ENCODE measurements at regions not wholly inside any gene's neighbourhood (a gene's known extent, or its start where the extent isn't known, plus 50 kb on each side); places are given as distances from the start of the nearest gene placed in this dataset.
"Not testable (repeated sequence)": the region's sequence is repeated elsewhere in the genome, so short reads cannot be mapped to it uniquely, and the experiment has no call there.

DNA sequence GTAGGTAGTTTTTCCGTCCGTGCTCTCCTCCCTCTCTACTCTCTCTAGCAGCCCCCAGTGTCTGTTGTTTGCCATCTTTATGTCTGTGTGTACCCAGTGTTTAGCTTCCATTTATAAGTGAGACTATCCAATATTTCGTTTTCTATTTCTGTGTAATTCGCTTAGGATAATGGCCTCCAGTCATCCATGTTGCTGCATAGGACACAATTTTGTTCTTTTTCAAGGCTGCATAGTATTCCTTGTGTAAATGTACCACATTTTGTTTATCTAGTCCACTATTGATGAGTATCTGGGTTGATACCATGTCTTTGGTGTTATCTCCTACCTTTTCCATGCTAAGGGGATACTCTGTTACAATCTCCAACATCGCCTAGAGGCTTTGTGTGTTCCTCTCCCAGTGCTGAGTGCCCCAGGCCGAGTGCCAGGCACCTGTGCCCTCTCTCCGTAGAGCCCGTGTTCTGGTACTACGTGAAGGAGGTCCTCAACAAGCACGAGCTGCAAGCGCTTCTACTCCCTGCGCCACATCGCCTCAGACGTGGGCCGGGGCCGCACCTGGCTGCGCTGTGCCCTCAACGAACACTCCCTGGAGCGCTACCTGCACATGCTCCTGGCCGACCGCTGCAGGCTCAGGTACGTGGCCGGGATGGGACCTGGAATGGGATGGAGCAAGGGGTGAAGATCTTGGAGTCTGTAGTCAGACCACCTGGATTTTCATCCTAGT is 51.0 kb downstream of the NPIPB11 start:
- H3K4me1 ChIP-seq (ENCODE audit: control insufficient read depth, insufficient read depth, low read length, poor library complexity, severe bottlenecking); H3K4me3 ChIP-seq (ENCODE audit: insufficient read depth, low read depth, low read length, poor library complexity, severe bottlenecking); H3K36me3 ChIP-seq (ENCODE audit: control insufficient read depth, insufficient read depth, low read length); H3K27me3 ChIP-seq (replicated peaks; ENCODE audit: control insufficient read depth, insufficient read depth, low read length, poor library complexity, severe bottlenecking); DNase-seq; H3K27ac ChIP-seq (ENCODE audit: insufficient read depth, low read length, poor library complexity, severe bottlenecking); H3K9me3 ChIP-seq (ENCODE audit: control insufficient read depth, low read length): not testable (repeated sequence)

DNA sequence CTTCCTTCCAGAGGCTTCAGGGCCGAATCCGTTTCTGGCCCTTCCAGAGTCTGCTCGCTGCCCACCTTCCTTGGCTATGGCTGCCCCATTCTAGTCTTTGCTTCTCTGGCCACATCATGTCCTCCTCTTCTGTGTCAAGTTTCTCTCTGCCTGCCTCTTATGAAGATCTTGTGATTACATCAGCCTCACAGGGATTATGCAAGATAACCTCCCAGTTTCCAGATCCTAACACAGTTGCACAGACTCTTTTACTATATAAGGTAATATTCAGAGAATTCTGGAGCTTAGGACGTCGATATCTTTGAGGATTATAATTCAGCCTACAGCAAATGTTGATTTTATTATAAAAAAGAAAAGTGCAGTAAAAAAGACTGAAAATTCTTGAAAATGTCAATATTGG is 52.1 kb downstream of the NPIPB11 start:
- not testable (repeated sequence) for H3K27me3 ChIP-seq (replicated peaks; ENCODE audit: control insufficient read depth, insufficient read depth, low read length, poor library complexity, severe bottlenecking); DNase-seq; H3K27ac ChIP-seq (ENCODE audit: insufficient read depth, low read length, poor library complexity, severe bottlenecking); H3K9me3 ChIP-seq (ENCODE audit: control insufficient read depth, low read length); H3K36me3 ChIP-seq (ENCODE audit: control insufficient read depth, insufficient read depth, low read length); H3K4me1 ChIP-seq (ENCODE audit: control insufficient read depth, insufficient read depth, low read length, poor library complexity, severe bottlenecking); H3K4me3 ChIP-seq (ENCODE audit: insufficient read depth, low read depth, low read length, poor library complexity, severe bottlenecking)

DNA sequence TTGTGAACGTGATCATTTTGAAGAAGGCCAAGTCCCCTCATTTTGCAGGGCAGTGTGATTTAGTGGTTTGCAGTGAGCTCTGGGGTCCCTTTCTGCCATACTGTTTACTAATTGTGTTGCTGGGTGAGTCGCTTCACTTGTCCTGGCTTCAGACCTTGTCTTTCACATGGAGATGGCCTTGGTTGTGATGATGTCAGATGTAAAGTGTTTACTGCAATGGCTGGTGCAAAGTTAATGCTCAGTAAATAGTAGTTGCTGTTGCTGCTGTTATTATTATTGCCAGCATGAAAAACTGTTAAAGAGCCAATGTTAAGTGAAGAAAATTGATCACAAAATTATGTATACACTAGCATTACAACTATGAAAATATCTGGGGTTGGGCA is 53.9 kb downstream of the NPIPB11 start:
- not testable (repeated sequence) for H3K9me3 ChIP-seq (ENCODE audit: control insufficient read depth, low read length); H3K36me3 ChIP-seq (ENCODE audit: control insufficient read depth, insufficient read depth, low read length); DNase-seq

DNA sequence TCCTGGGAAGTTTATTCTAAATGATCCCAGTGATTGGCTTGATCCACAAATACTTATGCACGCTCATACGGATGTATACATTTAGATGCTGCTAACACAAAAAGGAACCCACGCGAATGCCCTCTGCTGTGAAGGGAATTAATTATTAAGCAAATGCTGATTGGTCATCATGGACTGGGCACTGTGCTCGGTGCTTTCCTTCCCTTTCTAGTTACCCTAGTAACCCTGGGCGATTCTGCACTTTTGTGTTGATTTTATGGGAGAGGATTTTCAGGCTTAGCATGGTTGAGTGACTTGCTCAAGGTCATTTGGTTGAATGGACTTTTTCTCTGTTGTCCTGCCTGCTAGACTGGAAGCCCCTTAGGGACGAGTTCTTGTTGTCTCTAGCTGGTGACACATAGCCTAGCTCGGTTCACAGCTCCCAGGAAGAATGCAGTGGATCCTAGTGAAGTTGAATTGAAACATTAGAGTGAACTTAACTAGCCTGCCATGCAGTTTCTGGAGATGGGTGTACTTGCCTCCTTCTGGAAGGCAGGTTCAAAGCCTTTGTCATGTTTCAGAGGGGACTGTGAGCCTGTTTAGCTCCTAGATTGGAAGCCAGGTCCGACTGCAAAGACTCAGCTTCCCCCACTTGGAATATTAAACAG is 54.4 kb downstream of the NPIPB11 start:
- not testable (repeated sequence) for H3K27me3 ChIP-seq (replicated peaks; ENCODE audit: control insufficient read depth, insufficient read depth, low read length, poor library complexity, severe bottlenecking); H3K4me1 ChIP-seq (ENCODE audit: control insufficient read depth, insufficient read depth, low read length, poor library complexity, severe bottlenecking); H3K36me3 ChIP-seq (ENCODE audit: control insufficient read depth, insufficient read depth, low read length); H3K27ac ChIP-seq (ENCODE audit: insufficient read depth, low read length, poor library complexity, severe bottlenecking); DNase-seq; H3K4me3 ChIP-seq (ENCODE audit: insufficient read depth, low read depth, low read length, poor library complexity, severe bottlenecking); H3K9me3 ChIP-seq (ENCODE audit: control insufficient read depth, low read length)

More for the DNA sequence above, 53.9 kb downstream of the NPIPB11 start:
- H3K4me1 ChIP-seq (ENCODE audit: control insufficient read depth, insufficient read depth, low read length, poor library complexity, severe bottlenecking); H3K4me3 ChIP-seq (ENCODE audit: insufficient read depth, low read depth, low read length, poor library complexity, severe bottlenecking); H3K27me3 ChIP-seq (replicated peaks; ENCODE audit: control insufficient read depth, insufficient read depth, low read length, poor library complexity, severe bottlenecking); H3K27ac ChIP-seq (ENCODE audit: insufficient read depth, low read length, poor library complexity, severe bottlenecking): not testable (repeated sequence)

DNA sequence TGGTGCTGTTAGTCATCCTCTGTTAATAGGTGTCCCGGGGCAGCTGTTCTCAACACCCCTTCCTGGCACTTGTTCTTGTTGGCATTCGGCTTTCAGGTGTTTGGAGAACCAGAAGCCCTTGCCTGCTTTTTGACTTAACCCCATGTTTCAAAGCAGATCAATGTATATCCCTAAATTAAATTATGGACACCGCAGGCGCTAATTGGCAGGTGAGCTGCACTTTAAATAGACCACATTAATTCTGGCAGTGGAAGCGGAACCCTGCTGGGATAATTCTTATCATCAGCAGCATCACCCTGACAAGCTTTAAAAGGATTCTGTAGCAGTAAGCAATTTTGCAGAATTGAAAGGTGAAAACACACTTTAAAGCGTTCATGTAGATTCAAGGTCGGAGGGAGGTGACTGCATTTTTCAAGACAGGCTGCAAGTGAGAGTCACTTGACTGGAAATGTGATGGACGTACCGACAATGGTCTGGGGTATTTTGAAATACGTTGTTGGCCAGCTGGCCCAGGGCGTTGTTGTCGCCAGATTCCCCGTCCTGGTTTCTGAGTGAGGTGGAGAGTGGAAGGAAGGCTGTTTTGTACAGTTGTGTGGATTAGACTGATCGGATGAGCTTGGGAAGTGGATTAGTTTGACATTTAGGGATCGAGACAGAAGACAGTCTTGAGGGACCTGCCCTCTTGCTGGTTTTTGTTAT is 55.1 kb downstream of the NPIPB11 start:
- H3K27ac ChIP-seq (ENCODE audit: insufficient read depth, low read length, poor library complexity, severe bottlenecking); DNase-seq; H3K4me3 ChIP-seq (ENCODE audit: insufficient read depth, low read depth, low read length, poor library complexity, severe bottlenecking); H3K27me3 ChIP-seq (replicated peaks; ENCODE audit: control insufficient read depth, insufficient read depth, low read length, poor library complexity, severe bottlenecking); H3K9me3 ChIP-seq (ENCODE audit: control insufficient read depth, low read length); H3K36me3 ChIP-seq (ENCODE audit: control insufficient read depth, insufficient read depth, low read length); H3K4me1 ChIP-seq (ENCODE audit: control insufficient read depth, insufficient read depth, low read length, poor library complexity, severe bottlenecking): not testable (repeated sequence)

DNA sequence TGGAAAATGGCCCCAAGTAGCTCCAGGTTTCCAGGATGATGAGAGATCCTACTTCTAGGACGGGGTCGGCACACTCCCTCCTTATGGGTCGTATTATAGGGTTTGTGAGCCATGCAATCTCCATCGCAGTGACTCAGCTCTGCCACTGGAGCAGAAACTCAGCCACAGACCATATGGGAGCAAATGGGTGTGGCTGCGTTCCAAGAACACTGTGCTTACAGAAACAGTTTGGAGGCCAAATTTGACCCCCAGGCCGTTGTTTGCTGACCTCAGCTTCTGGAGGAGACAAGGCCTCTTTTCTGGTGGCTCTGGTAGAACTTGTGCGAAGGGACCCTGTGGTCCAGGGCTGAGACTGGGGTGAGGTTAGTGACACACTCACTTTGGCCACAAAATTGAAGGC is 56.5 kb downstream of the NPIPB11 start:
- not testable (repeated sequence) for H3K27me3 ChIP-seq (replicated peaks; ENCODE audit: control insufficient read depth, insufficient read depth, low read length, poor library complexity, severe bottlenecking); H3K27ac ChIP-seq (ENCODE audit: insufficient read depth, low read length, poor library complexity, severe bottlenecking); H3K4me1 ChIP-seq (ENCODE audit: control insufficient read depth, insufficient read depth, low read length, poor library complexity, severe bottlenecking); H3K4me3 ChIP-seq (ENCODE audit: insufficient read depth, low read depth, low read length, poor library complexity, severe bottlenecking); H3K9me3 ChIP-seq (ENCODE audit: control insufficient read depth, low read length); H3K36me3 ChIP-seq (ENCODE audit: control insufficient read depth, insufficient read depth, low read length); DNase-seq

DNA sequence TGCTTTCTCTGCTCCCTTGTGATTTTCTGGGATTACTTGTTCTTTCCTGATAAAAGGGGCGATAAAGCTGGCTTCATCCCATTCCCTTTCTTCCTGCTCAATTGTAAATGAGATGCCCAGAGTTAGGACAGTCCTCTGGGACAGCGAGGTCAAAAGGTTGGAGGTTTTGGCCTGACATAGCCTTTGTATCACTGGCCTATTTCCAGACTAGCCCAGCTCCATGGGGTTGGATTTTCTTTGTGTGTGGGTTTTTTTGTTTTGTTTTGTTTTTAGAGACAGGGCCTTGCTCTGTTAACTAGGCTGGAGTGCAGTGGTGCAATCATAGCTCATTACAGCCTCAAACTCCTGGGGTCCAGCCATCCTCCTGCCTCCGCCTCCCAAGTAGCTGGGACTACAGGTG is 57.8 kb downstream of the NPIPB11 start:
- H3K27me3 ChIP-seq (replicated peaks; ENCODE audit: control insufficient read depth, insufficient read depth, low read length, poor library complexity, severe bottlenecking); H3K36me3 ChIP-seq (ENCODE audit: control insufficient read depth, insufficient read depth, low read length); H3K27ac ChIP-seq (ENCODE audit: insufficient read depth, low read length, poor library complexity, severe bottlenecking); H3K4me3 ChIP-seq (ENCODE audit: insufficient read depth, low read depth, low read length, poor library complexity, severe bottlenecking); H3K9me3 ChIP-seq (ENCODE audit: control insufficient read depth, low read length); H3K4me1 ChIP-seq (ENCODE audit: control insufficient read depth, insufficient read depth, low read length, poor library complexity, severe bottlenecking); DNase-seq: not testable (repeated sequence)

DNA sequence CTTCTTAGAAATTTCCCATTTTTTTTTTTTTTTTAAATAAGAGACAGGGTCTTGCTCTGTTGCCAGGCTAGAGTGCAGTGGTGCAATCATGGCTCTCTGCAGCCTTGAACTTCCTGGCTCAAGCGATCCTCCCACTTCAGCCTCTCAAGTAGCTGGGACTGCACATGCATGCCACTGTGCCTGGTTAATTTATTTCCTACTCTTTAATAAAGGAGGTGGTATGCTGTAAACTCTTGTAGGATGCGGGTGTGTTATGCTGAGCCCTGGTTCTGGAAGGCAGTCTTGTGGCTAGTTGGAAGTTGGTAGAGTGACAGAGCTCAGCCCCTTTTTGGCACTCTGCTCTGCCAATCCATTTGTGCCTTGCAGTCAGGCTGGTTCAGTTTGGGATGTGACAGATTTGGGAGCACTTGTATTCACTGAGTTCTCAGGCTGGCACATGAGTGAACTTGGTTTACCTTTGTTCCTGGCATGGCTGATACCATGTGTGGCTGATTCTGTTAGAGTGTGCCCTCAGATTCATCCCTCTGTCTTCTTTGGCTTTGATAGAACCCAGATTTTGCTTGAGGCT is 58.3 kb downstream of the NPIPB11 start:
- H3K4me3 ChIP-seq (ENCODE audit: insufficient read depth, low read depth, low read length, poor library complexity, severe bottlenecking); H3K4me1 ChIP-seq (ENCODE audit: control insufficient read depth, insufficient read depth, low read length, poor library complexity, severe bottlenecking); H3K27me3 ChIP-seq (replicated peaks; ENCODE audit: control insufficient read depth, insufficient read depth, low read length, poor library complexity, severe bottlenecking); DNase-seq; H3K9me3 ChIP-seq (ENCODE audit: control insufficient read depth, low read length); H3K27ac ChIP-seq (ENCODE audit: insufficient read depth, low read length, poor library complexity, severe bottlenecking); H3K36me3 ChIP-seq (ENCODE audit: control insufficient read depth, insufficient read depth, low read length): not testable (repeated sequence)

DNA sequence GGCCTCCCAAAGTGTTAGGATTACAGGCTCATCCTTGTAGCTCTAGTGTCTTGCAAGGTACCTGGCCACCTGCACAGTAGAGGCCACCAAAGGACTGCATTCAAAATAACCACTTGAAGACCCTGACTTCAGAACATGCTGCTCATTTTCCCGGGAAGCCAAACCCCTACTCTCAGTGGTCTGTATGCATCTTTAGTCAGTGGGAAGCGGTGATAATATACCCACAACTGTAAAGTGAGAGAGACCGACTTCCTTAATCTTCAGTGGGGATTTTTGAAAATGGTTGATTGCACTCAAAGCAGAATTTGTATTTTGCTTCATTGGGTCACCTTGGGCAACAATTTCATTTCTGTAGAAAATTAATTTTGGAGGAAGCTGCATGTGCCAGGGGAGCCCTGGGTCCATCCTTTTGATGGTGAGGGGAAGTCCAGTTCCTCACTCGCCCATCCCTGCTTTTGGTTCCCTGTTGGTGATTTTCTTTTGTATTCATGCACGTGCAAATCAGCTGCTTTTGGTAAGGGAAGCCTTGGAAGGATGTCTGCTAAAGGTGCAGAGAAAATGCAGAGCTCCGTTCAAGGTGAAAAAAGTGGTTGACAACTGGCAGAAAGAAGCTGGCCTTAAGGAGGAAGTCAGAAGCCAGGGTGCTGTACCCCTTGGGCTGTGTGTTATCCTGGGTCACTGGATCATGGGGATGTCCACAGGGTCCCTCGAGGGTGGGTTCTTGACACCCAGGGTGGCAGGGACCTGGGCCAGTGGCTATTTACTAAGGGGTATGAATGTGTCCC is 59.5 kb downstream of the NPIPB11 start:
- not testable (repeated sequence) for H3K9me3 ChIP-seq (ENCODE audit: control insufficient read depth, low read length); H3K27me3 ChIP-seq (replicated peaks; ENCODE audit: control insufficient read depth, insufficient read depth, low read length, poor library complexity, severe bottlenecking); H3K4me1 ChIP-seq (ENCODE audit: control insufficient read depth, insufficient read depth, low read length, poor library complexity, severe bottlenecking); H3K36me3 ChIP-seq (ENCODE audit: control insufficient read depth, insufficient read depth, low read length); DNase-seq; H3K4me3 ChIP-seq (ENCODE audit: insufficient read depth, low read depth, low read length, poor library complexity, severe bottlenecking); H3K27ac ChIP-seq (ENCODE audit: insufficient read depth, low read length, poor library complexity, severe bottlenecking)
